ENCODE measurements at regions not wholly inside any gene's neighbourhood (a gene's known extent, or its start where the extent isn't known, plus 50 kb on each side); places are given as distances from the start of the nearest gene placed in this dataset.

DNA sequence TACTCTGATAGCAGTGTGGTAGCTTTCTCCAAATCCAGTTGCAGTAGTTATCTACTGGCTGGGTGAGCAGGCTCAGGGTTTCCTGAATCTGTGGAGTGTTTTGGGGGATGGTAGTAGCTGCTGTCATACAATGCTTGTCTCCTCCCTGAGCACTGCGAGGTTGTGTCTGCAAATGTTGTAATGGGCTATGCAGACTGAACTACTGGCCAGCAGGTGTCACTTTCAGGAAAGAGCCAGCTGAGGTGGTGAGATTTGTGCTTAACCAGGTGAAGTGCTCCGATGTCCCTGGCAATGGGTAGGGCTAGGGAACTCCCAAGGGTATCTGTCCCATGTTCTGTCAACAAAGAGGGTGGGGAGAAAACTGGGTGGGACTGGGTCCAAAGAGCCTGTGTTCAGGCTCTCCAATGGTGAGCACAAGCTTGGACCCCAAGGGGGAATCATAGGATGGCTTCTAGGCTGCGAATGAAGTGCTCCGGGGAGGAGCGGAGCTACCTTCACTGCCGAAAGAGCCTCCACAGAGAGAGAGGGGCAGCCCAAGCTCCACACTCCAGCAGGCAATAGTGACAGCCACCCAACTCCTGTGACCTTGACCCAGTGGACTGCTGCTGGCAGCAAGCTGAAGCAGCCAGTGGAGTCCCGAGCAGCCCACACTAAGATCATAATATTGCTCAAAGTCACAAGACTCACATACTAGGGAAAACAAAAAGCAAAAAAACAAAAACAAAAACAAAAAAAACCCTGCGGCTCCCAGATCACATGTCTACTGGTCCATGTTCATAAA, 1324.0 kb upstream of the USP15 start:
- no peak for DNase-seq

DNA sequence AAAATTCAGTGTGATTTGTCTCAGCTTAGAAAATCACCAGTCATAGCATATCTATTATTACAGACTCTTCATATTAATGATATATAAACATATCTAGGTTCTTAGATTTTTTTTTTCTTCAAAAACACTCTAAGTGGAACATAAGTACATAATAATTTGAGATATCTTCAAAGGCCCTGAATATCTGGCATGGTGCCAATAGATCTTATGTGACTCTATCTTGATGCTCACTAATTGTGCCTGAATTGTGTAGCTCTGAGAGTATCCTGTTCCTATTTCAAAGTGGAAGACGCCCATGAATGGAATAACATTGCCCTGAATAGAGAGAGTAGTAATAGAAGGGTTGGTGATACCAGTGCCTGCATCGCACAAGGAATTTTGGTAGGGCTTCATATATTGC, 1312.7 kb upstream of the USP15 start:
- no peak for DNase-seq

DNA sequence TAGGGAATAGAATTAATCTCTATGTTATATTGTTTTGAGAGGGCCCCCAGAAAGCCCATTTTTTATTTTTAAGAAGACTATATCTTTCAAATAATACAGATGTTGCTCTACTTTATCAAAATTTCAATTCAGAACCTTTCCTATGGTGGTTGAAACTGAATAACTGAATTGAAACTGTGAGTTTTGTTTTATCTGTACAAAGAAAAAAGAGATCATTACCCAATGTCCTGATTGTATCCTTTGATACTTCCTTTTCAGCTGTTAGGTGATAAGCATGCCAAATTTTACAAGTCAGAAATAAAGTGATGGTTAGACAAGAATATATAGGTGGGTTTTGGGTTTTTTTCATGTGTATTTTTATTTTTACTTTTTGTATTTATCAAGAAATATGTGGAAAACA, 1293.1 kb upstream of the USP15 start:
- no peak for DNase-seq

GRCh38 chr12:60977966-60978365, 1282.2 kb upstream of the USP15 start:
- DNase-seq = no peak

DNA sequence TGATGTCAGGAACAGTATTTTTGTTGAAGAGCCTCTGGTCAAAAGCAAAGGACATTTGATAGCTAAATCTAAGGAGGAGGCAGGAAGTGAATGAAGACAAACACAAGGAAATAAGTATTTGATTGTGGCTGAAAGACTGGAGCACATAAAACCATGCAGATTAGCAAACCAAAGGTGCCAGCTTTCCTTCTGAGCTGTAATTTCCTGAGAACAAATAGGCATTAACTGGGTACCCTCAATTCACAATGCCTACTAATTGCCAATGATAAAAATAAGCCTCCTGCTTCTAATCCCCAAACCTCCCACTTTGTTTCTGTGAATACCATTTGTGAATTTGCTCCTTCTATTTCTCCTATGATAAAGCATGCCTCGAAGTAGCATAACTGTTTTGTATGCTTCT, 1279.6 kb upstream of the USP15 start:
- no peak for DNase-seq

DNA sequence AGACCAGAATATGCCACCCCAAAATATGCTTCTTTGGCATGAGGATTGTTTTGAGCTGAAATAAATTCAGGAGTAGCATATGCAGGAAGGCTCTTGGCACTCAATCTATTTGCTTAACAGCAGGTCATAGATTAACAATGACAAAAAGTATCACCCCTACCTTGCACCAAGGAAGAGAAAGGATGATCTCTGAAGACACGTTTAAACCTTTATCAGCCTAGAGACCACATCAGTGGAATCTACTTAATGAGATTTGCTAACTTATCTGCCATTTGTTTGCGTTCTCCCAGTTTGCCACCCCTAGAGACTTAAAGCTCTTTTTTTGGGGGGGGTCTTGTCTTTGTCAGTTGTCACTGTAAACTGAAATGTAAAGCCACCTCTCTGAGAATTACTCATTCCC, 1278.7 kb upstream of the USP15 start:
- DNase-seq = no peak

DNA sequence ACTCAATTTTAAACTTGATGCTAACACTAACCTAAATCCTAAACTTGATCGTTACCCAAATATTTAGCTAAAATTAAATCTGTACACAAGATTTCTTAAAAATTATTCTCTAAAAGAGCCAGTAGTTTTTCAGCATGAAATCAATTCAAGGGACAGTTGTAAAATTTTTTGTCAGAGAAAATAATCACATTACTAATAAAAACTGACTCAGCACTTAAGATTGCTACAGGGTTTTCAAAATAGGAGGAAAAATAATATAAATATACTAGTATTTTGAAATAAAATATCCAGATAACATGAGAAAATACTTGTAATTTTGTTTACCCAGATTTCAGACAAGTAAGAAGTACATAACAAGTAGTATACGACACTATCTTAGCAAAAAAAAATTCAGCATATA, 1268.1 kb upstream of the USP15 start:
- no peak for DNase-seq

DNA sequence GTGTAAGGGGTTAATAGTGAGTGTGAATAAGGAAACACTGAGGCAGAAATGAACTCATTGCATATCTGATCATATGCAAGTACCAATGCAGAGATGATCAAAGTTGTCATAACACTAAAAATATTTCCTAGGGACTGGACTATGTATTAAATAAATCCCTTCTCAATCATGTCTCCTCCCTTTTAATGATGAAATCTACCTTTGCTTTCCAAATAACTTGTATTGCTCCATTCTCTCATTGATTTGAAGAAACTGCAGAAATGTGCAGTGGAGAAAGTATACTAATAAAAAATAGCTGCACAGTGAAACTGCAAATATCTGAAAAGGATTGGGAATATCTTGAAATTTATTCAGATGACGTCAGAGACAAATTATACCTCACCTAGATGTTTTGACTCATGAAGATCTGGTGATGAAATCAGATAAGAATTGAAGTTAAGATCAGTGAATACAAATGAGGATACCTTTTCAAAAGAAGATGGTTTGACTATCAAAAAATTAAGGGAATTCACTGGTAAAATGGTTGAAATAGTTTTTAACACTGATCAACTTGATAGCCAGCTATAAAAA, 1264.9 kb upstream of the USP15 start:
- no peak for DNase-seq

GRCh38 chr12:60997869-60998378, 1262.3 kb upstream of the USP15 start:
- no peak for DNase-seq

GRCh38 chr12:61009192-61009591, 1251.0 kb upstream of the USP15 start:
- DNase-seq = no peak

DNA sequence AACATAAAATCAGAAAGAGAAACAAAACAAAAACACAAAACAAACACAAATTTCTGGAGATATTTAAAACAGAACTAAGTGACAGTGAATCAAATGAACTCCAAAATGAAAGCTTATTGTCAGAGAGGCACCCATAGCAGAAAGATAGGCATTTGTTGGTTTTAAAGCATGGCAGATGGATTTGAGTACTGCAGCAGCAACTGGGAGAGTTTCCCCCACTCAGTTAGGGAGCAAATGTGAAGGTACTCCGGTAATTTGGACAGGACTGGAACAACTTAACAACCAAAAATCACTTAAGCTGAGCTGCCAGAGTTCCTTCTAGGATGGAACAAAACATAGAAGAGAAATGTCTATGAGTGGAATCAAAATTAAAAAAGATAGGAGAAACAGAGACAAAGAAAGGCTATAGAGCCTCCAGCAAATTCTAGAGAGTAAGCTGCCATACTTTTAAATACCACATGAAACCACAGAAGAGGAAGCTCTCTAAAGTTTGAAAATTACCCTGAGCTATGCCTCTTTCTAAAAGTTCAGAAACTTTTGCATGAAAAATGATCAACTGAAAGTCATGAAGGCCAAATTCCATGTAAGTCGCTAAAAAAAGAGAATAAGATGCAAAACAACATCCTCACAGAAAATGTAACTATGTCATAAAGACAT, 1248.3 kb upstream of the USP15 start:
- DNase-seq = no peak

GRCh38 chr12:61018571-61018970, 1241.6 kb upstream of the USP15 start:
- DNase-seq = no peak

- no peak for DNase-seq
Observed at GRCh38 chr12:61023231-61023630, 1237.0 kb upstream of the USP15 start.

DNA sequence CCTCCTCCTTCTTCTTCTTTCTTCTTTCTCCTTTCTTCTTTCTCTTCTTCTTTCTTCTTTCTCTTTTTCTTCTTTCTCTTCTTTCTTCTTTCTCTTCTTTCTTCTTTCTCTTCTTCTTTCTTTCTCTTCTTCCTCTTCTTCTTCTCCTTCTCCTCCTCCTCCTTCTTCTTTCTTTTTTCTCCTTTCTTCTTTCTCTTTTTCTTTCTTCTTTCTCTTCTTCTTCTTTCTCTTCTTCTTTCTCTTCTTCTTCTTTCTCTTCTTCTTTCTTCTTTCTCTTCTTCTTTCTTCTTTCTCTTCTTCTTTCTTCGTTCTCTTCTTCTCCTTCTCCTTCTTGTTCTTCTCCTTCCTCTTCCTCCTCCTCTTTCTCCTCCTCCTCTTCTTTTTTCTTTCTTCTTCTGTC, 1230.7 kb upstream of the USP15 start:
- DNase-seq = no peak

DNA sequence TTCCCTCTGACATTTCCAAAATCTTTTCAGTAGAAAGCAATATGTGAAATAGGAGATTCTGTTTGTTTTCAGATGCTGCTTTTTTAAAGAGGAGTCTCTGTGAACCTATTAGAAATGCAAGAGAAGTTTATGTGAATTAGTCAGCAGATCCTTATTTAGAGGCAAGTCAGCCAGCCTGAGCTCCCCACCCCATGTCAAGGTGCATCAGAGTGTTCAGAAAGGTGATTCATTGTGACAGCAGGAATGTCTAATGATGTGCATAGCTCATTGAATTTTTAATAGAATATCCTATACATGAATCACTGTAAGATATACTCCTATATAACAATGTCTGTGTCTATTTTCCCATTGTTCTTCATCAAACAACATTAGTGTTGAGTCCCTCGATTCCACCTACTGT, 1222.4 kb upstream of the USP15 start:
- no peak for DNase-seq

GRCh38 chr12:61043838-61044237, 1216.4 kb upstream of the USP15 start:
- DNase-seq = no peak

GRCh38 chr12:61044766-61045165, 1215.4 kb upstream of the USP15 start:
- DNase-seq = no peak

DNA sequence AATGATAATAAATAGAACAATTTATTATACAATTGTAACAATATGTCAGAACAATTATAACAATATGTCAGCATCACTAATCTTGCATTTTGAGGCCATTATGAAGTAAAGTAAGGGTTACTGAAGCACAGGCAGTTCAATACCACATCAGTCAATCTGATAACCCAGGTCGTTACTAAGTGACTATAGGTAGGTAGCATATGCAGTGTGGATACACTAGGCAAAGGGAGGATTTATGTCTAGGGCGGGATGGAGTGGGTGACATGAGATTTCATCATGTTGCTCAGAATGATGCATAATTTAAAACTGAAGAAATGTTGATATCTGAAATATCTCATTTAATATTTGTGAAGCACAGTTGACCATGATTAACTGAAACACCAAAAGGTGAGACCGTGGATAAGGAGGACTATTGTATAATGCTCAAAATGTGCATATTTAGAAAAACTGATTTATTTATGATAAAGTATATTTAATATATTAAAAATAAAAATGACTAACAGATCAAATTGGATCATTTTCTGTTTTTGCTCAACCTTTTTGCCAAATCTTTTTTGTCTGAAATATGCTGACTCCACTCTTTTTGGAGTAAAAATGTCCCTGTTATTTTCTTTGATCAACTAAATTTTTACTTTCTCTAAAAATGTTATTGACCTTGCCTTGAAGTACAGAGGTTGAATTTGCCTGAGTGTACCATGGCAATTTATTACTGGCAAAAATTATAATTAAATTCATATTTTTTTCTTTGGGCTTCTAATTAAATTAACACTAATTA, 1189.4 kb upstream of the USP15 start:
- DNase-seq = no peak

GRCh38 chr12:61072717-61073116, 1187.5 kb upstream of the USP15 start:
- DNase-seq = no peak

DNA sequence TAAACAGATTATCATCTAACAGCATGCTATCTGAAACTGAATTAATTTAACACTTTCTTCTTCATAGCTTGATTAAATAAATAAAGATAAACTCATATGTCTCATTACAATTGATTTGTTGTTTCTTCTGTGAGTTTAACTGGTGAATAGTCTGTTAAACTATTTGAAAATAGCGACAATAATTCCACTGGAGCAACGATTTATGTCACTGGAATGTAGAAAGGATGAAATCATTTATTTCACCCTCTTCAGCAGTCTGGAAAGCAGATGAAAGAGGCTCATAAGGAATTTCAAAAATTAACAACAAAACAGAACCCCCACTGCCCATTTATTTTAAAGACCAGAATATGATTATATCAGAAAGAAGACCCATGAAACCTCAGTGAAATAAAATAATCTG, 1165.1 kb upstream of the USP15 start:
- DNase-seq = no peak

- DNase-seq = no peak
Observed at GRCh38 chr12:61098031-61098580, 1162.1 kb upstream of the USP15 start.

DNA sequence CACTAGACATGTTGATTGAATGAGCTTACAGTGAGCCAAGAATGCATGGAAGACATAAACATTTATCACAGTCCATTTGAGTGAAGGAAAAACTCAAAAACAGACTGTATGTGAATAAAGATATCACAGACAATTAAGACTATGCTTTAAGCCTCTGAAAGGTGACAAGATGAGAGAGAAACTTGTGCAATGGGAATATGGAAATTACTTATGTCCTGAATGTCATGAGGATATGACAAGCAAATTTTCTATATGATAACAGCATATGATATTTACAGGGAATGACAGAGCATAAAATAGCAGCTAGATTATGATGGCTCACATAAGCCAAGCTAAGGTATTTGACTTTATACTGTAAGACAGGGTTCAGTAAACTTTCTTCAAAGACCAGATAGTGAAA, 1153.1 kb upstream of the USP15 start:
- no peak for DNase-seq

GRCh38 chr12:61111218-61111617, 1149.0 kb upstream of the USP15 start:
- no peak for DNase-seq

Data from CD4-positive, alpha-beta T cell treated with Interleukin-1 beta for 1 hour (primary cell).